HepG2 (cell line): ENCODE measurements at regions not wholly inside any gene's neighbourhood (a gene's known extent, or its start where the extent isn't known, plus 50 kb on each side); places are given as distances from the start of the nearest gene placed in this dataset.

Experiments
- FOXK2 ChIP-seq: fragments of 450-650 bp; IDR thresholded peaks from 2 replicates; pipeline ENCODE4 v1.6.1; 2016
- FOXO4 ChIP-seq: sonication (generic); formaldehyde crosslinking; conservative IDR thresholded peaks from 2 replicates; pipeline ENCODE4 v1.8.1; 2023; ENCODE audit warnings: missing genetic modification reagents
- GATAD1 ChIP-seq: IDR thresholded peaks from 2 replicates; pipeline ENCODE4 v1.6.1; 2016; ENCODE audit warnings: missing genetic modification reagents, missing compliant biosample characterization
- GPN1 ChIP-seq: sonication (generic); formaldehyde crosslinking; IDR thresholded peaks from 2 replicates; pipeline ENCODE4 v1.5.1; 2020; ENCODE audit warnings: missing genetic modification reagents, borderline replicate concordance
- HNRNPH1 ChIP-seq: fragments of 200-400 bp; formaldehyde crosslinking; optimal IDR thresholded peaks from 2 replicates; pipeline ENCODE3; 2017; ENCODE audit warnings: mild to moderate bottlenecking, low read depth, low read length
- NFE2 ChIP-seq: sonication (generic); formaldehyde crosslinking; IDR thresholded peaks from 2 replicates; pipeline ENCODE4 v1.4.0; 2020; ENCODE audit warnings: missing genetic modification reagents
- POLR2AphosphoS5 ChIP-seq: IDR thresholded peaks from 2 replicates; pipeline ENCODE4 v1.6.1; 2012; ENCODE audit warnings: low read depth, low read length
- RBM39 ChIP-seq: fragments of 200-400 bp; formaldehyde crosslinking; IDR thresholded peaks from one replicate; pipeline ENCODE4 v1.6.1; 2018; ENCODE audit warnings: antibody characterized with exemption, mild to moderate bottlenecking, low read depth, low read length; ENCODE audit not compliant: poor library complexity, severe bottlenecking
- SMARCE1 ChIP-seq: fragments of 450-650 bp; IDR thresholded peaks from 2 replicates; pipeline ENCODE4 v1.6.1; 2017; ENCODE audit warnings: borderline replicate concordance
- TRIM24 ChIP-seq: sonication (generic); formaldehyde crosslinking; IDR thresholded peaks from 2 replicates; pipeline ENCODE4 v1.8.0; 2022; ENCODE audit warnings: mild to moderate bottlenecking, missing genetic modification reagents
- ZBTB2 ChIP-seq: sonication (generic); formaldehyde crosslinking; IDR thresholded peaks from 2 replicates; pipeline ENCODE4 v1.8.0; 2022; ENCODE audit warnings: low read depth, missing genetic modification reagents
- ZBTB40 ChIP-seq, 2 experiments: fragments of 450-650 bp in 1 of 2; sonication (generic) in 1 of 2; formaldehyde crosslinking in 1 of 2; IDR thresholded peaks; 2 replicates each; pipeline versions ENCODE4 v1.6.1 to v1.8.0; 2016 to 2022; ENCODE audit warnings: antibody characterized with exemption in 1 of 2, mild to moderate bottlenecking in 1 of 2, missing genetic modification reagents in 1 of 2
- ZBTB8A ChIP-seq: sonication (generic); formaldehyde crosslinking; IDR thresholded peaks from 2 replicates; pipeline ENCODE4 v1.4.0; 2020; ENCODE audit warnings: mild to moderate bottlenecking, low read depth, missing genetic modification reagents, borderline replicate concordance
- ZNF33B ChIP-seq: sonication (generic); formaldehyde crosslinking; IDR thresholded peaks from 2 replicates; pipeline ENCODE4 v1.5.1; 2020; ENCODE audit warnings: mild to moderate bottlenecking, missing genetic modification reagents
- ZNF354B ChIP-seq: sonication (generic); formaldehyde crosslinking; IDR thresholded peaks from 2 replicates; pipeline ENCODE4 v1.8.0; 2022; ENCODE audit warnings: mild to moderate bottlenecking, missing genetic modification reagents
- ZNF44 ChIP-seq: sonication (generic); formaldehyde crosslinking; IDR thresholded peaks from 2 replicates; pipeline ENCODE4 v1.5.1; 2020; ENCODE audit warnings: mild to moderate bottlenecking, missing genetic modification reagents
- ZNF720 ChIP-seq: sonication (generic); formaldehyde crosslinking; IDR thresholded peaks from 2 replicates; pipeline ENCODE4 v1.4.0; 2020; ENCODE audit warnings: missing genetic modification reagents
- ZSCAN29 ChIP-seq: sonication (generic); formaldehyde crosslinking; conservative IDR thresholded peaks from 2 replicates; pipeline ENCODE4 v1.4.0; 2020; ENCODE audit warnings: mild to moderate bottlenecking, missing genetic modification reagents
- ZSCAN30 ChIP-seq: sonication (generic); formaldehyde crosslinking; IDR thresholded peaks from 2 replicates; pipeline ENCODE4 v1.5.0; 2020; ENCODE audit warnings: mild to moderate bottlenecking, missing genetic modification reagents

DNA sequence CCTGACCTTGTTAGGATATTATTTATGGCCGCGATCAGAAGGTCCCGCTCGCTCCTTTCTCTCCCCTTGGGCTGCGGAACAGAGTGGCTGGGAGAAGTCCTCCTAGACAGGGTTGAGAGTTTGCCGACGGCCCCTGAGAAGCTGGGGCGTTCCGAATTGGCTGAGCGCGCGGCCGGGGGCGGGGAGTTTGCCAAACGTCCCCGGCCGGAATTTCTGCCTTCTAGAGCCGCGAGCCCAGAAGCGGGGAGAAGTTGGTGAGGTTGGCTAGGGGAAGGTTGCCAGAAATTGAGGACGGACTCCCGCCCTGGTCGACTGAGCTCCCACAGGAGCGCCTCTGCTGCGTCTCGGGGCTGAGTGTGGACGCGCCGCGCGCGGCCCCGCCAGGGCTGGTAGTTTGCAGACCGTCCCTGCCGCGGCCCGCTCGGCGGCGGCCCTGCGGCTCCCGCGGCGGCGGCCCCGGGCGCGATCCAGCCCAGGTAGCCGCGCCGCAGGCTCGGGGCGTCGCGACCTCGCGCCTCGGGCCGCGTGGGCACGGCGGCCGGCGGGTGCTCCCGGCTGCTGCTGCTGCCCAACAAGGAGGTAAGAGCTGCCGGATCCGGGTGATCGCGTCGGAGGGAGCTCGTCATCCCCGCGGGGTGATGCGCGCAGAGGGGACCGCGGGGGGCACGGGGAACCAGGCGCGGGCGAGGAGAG lies 134.0 kb upstream of the MGAT5 start (continued):
- no peak for TF ChIP-seq ZBTB40 (IDR thresholded peaks at IDR 0.05)
- TF ChIP-seq ZBTB40 (CRISPR knock-in tag; IDR thresholded peaks at IDR 0.05): peak; percentile 4; the same call in 1 of the 2 replicates
- no peak for TF ChIP-seq ZSCAN30 (CRISPR knock-in tag)
- TF ChIP-seq FOXO4 (CRISPR knock-in tag): no peak
- TF ChIP-seq ZNF720 (CRISPR knock-in tag): no peak
- no peak for TF ChIP-seq NFE2 (CRISPR knock-in tag)
- TF ChIP-seq ZNF354B (CRISPR knock-in tag): 0 out of 2 replicates have a peak, but pooled peaks have one; percentile 20
- no peak for TF ChIP-seq ZNF44
- TF ChIP-seq ZBTB8A (CRISPR knock-in tag): no peak
- TF ChIP-seq GPN1 (CRISPR knock-in tag): no peak
- TF ChIP-seq ZSCAN29 (CRISPR knock-in tag): peak; percentile 89
- TF ChIP-seq TRIM24 (CRISPR knock-in tag): no peak
- no peak for TF ChIP-seq HNRNPH1
- TF ChIP-seq GATAD1 (CRISPR knock-in tag): peak; percentile 51; the same call in 1 of the 2 replicates
- TF ChIP-seq RBM39: peak; percentile 72
- TF ChIP-seq ZNF33B (CRISPR knock-in tag): peak; percentile 44; the same call in 1 of the 2 replicates
- peak; percentile 90 for TF ChIP-seq POLR2AphosphoS5
- no peak; the same call in 1 of the 2 replicates for TF ChIP-seq ZBTB2
- TF ChIP-seq SMARCE1: no peak
- no peak for TF ChIP-seq FOXK2
